Retinal pigment epithelial cell (primary cell): ENCODE measurements at regions not wholly inside any gene's neighbourhood (a gene's known extent, or its start where the extent isn't known, plus 50 kb on each side); places are given as distances from the start of the nearest gene placed in this dataset.

Experiments
- DNase-seq: peaks from one replicate; pipeline ENCODE4 v3.0.0-alpha.2; 2010; ENCODE audit warnings: low read depth
- H3K4me3 ChIP-seq: 2 replicates; pipeline ENCODE4 v1.5.1; 2011; ENCODE audit warnings: mild to moderate bottlenecking, low read length, control low read depth, moderate library complexity
- CTCF ChIP-seq: conservative IDR thresholded peaks from 2 replicates; pipeline ENCODE4 v1.5.1; 2011; ENCODE audit warnings: low read depth, low read length, control low read depth, inconsistent platforms

GRCh38 chr11:31987118-31988005, 103.5 kb upstream of the RCN1 start:
- DNase-seq, result no peak
- TF ChIP-seq CTCF, result no peak
- peak overlapping the region; percentile 34 for H3K4me3 ChIP-seq

GRCh38 chr11:31986201-31986889, 104.5 kb upstream of the RCN1 start:
- DNase-seq, result no peak
- no peak overlapping the region for H3K4me3 ChIP-seq
- TF ChIP-seq CTCF, result no peak

- DNase-seq, result no peak
- no peak for TF ChIP-seq CTCF
- no peak overlapping the region for H3K4me3 ChIP-seq
Measured at GRCh38 chr11:31981457-31981856, 109.4 kb upstream of the RCN1 start.

- no peak overlapping the region for H3K4me3 ChIP-seq
- DNase-seq, result no peak
- TF ChIP-seq CTCF, result no peak
Measured at GRCh38 chr11:31977343-31977742, 113.5 kb upstream of the RCN1 start.

- DNase-seq, result no peak
- H3K4me3 ChIP-seq, result no peak overlapping the region
- TF ChIP-seq CTCF, result no peak
Measured at GRCh38 chr11:31974366-31975136, 116.3 kb upstream of the RCN1 start.

GRCh38 chr11:31973172-31973571, 117.7 kb upstream of the RCN1 start:
- no peak for TF ChIP-seq CTCF
- DNase-seq, result no peak
- H3K4me3 ChIP-seq, result no peak overlapping the region
